ENCODE measurements at regions not wholly inside any gene's neighbourhood (a gene's known extent, or its start where the extent isn't known, plus 50 kb on each side); places are given as distances from the start of the nearest gene placed in this dataset.

GRCh38 chr12:107986183-107986582 lies 142.9 kb upstream of the WSCD2 start:
- ChIA-PET CTCF (interaction anchor here (0.9 to 1.4 kb wide), 3 partner anchors 9 to 533 kb away, joined by 3 to 7 read pairs (median 3); no protein-coding TSS in a partner anchor), POLR2A (no interaction called here)
- H3K4me2 ChIP-seq, result no peak overlapping the region
- H3K4me3 ChIP-seq (ENCODE audit: low read depth in 2 of 2, low read length in 1 of 2), result no peak overlapping the region
- H3F3A ChIP-seq (replicated peaks; ENCODE audit: insufficient read depth), result no peaks in the 10 kb centered on the region
- no peak overlapping the region for H3K27ac ChIP-seq (ENCODE audit: low read depth in 2 of 2, low read length in 1 of 2)
- H3K27me3 ChIP-seq (ENCODE audit: insufficient read depth), result no peaks in the 10 kb centered on the region
- no peaks in the 10 kb centered on the region for H3K9me3 ChIP-seq
- peaks cover 0 to 5% of the 10 kb centered on the region in 2 experiments; a peak in 1 of 4 replicates for H3K4me1 ChIP-seq (ENCODE audit: control insufficient read depth in 1 of 2, insufficient read depth in 2 of 2, low read depth in 1 of 2, low read length in 1 of 2)
- H4K20me1 ChIP-seq (ENCODE audit: insufficient read depth), result no peaks in the 10 kb centered on the region
- H3K79me2 ChIP-seq (ENCODE audit: insufficient read depth), result no peaks in the 10 kb centered on the region
- H3K9ac ChIP-seq, result no peak overlapping the region
- TF ChIP-seq EP300 (IDR thresholded peaks at IDR 0.05; ENCODE audit: borderline replicate concordance in 1 of 2, low read depth in 1 of 2, low read length in 1 of 2) (no peak), MEF2A (IDR thresholded peaks at IDR 0.05; ENCODE audit: borderline replicate concordance, low read depth) (no peak), MXI1 (IDR thresholded peaks at IDR 0.05; ENCODE audit: low read depth, low read length) (no peak), EZH2phosphoT487 (IDR thresholded peaks at IDR 0.05; ENCODE audit: borderline replicate concordance, low read depth) (no peak), USF1 (IDR thresholded peaks at IDR 0.05; ENCODE audit: borderline replicate concordance, low read depth) (no peak), RAD21 (IDR thresholded peaks at IDR 0.05; ENCODE audit: low read length) (no peak), FOSL2 (IDR thresholded peaks at IDR 0.05; ENCODE audit: borderline replicate concordance, low read depth) (no peak), PBX3 (IDR thresholded peaks at IDR 0.05) (no peak), SIN3A (IDR thresholded peaks at IDR 0.05; ENCODE audit: borderline replicate concordance, low read depth, low read length) (no peak), CHD2 (IDR thresholded peaks at IDR 0.05; ENCODE audit: low read length, partially characterized antibody) (no peak), JUND (IDR thresholded peaks at IDR 0.05) (no peak), ZBTB33 (IDR thresholded peaks at IDR 0.05; ENCODE audit: borderline replicate concordance, low read depth) (no peak), RCOR1 (IDR thresholded peaks at IDR 0.05; ENCODE audit: low read length) (no peak), FOXJ3 (CRISPR knock-in tag; IDR thresholded peaks at IDR 0.05) (no peak)
- no peak for DNase-seq
- H3K9me2 ChIP-seq, result no peaks in the 10 kb centered on the region
- no peak overlapping the region for H2AFZ ChIP-seq (ENCODE audit: low read depth)
- 38% methylated on average over 1 of the region's 1 CpG for WGBS (ENCODE audit: low lambda C conversion rate)
- H3K36me3 ChIP-seq (replicated peaks in 1 of 2; ENCODE audit: control insufficient read depth in 1 of 2, insufficient read depth in 2 of 2, low read length in 1 of 2), result no peaks in the 10 kb centered on the region

- H3K27ac ChIP-seq (ENCODE audit: low read depth in 2 of 2, low read length in 1 of 2), result no peak overlapping the region
- H3K4me1 ChIP-seq (ENCODE audit: control insufficient read depth in 1 of 2, insufficient read depth in 2 of 2, low read depth in 1 of 2, low read length in 1 of 2), result no peaks in the 10 kb centered on the region; a peak in 1 of 4 replicates
- WGBS (ENCODE audit: low lambda C conversion rate), result 7% methylated on average over 2 of the region's 2 CpGs
- H3K9me2 ChIP-seq, result no peaks in the 10 kb centered on the region
- H3K4me2 ChIP-seq, result no peak overlapping the region
- peak; percentile 37 for DNase-seq
- H3F3A ChIP-seq (replicated peaks; ENCODE audit: insufficient read depth), result no peaks in the 10 kb centered on the region
- no peaks in the 10 kb centered on the region for H3K79me2 ChIP-seq (ENCODE audit: insufficient read depth)
- H2AFZ ChIP-seq (ENCODE audit: low read depth), result no peak overlapping the region
- H4K20me1 ChIP-seq (ENCODE audit: insufficient read depth), result no peaks in the 10 kb centered on the region
- no peaks in the 10 kb centered on the region for H3K9me3 ChIP-seq
- POLR2A ChIA-PET, result no interaction called here
- no peaks in the 10 kb centered on the region for H3K27me3 ChIP-seq (ENCODE audit: insufficient read depth)
- TF ChIP-seq SMC3 (IDR thresholded peaks at IDR 0.05; ENCODE audit: low read depth, low read length) (peak; percentile 48; the same call in 1 of the 2 replicates), TCF12 (IDR thresholded peaks at IDR 0.05) (no peak), MXI1 (IDR thresholded peaks at IDR 0.05; ENCODE audit: low read depth, low read length) (no peak), NFIC (IDR thresholded peaks at IDR 0.05; ENCODE audit: borderline replicate concordance) (no peak), IRF3 (IDR thresholded peaks at IDR 0.05; ENCODE audit: low read depth, low read length) (no peak), RAD21 (IDR thresholded peaks at IDR 0.05; ENCODE audit: low read length) (peak; percentile 84)
- H3K36me3 ChIP-seq (replicated peaks in 1 of 2; ENCODE audit: control insufficient read depth in 1 of 2, insufficient read depth in 2 of 2, low read length in 1 of 2), result no peaks in the 10 kb centered on the region
- CTCF ChIA-PET, result interaction anchor here (0.6 to 6.8 kb wide), 58 partner anchors 9 to 627 kb away, joined by 3 to 106 read pairs (median 4); partner anchors contain the start of genes FICD and WSCD2
- no peak overlapping the region for H3K9ac ChIP-seq
- H3K4me3 ChIP-seq (ENCODE audit: low read depth in 2 of 2, low read length in 1 of 2), result no peak overlapping the region
These were observed 138.8 kb upstream of the WSCD2 start for GRCh38 chr12:107990325-107990724.

Measured in SK-N-SH (cell line).